Pancreas (tissue), 10 donors: ENCODE measurements at regions not wholly inside any gene's neighbourhood (a gene's known extent, or its start where the extent isn't known, plus 50 kb on each side); places are given as distances from the start of the nearest gene placed in this dataset.

ENCODE experiments used
- ATAC-seq, 4 donors: fragments of 200-7000 bp; cut with Tn5 transposase; one replicate each; pipeline versions ENCODE4 v1.8.0 to v1.9.1; 2020; ENCODE audit warnings: mild to moderate bottlenecking in 4 of 4, moderate library complexity in 4 of 4
- DNase-seq, 6 donors: peaks; one replicate each; pipeline ENCODE4 v3.0.0-alpha.2; 2020
- FAIRE-seq: peaks from 2 replicates; lab custom pipeline; 2012; peaks lifted over from hg19 to GRCh38; lab: Jason Lieb, UNC
- H3K27ac ChIP-seq, 4 donors: fragments of 200-600 bp; sonication (generic); 1 replicate in 3 of 4; 2 replicates in 1 of 4; pipeline versions ENCODE4 v1.5.0 to v1.8.0; 2020
- H3K27me3 ChIP-seq, 4 donors: fragments of 200-600 bp; one replicate each; pipeline ENCODE4 v1.8.0; 2021
- H3K36me3 ChIP-seq, 3 donors: fragments of 200-600 bp; sonication (generic) in 1 of 3; one replicate each; pipeline versions ENCODE4 v1.5.0 to v1.8.0; 2020 to 2021
- H3K4me1 ChIP-seq, 3 donors: fragments of 200-600 bp; one replicate each; pipeline ENCODE4 v1.8.0; 2021
- H3K4me3 ChIP-seq, 4 donors: fragments of 200-600 bp; sonication (generic) in 2 of 4; one replicate each; pipeline versions ENCODE4 v1.5.0 to v1.8.0; 2020 to 2021
- H3K9me3 ChIP-seq, 4 donors: fragments of 200-600 bp; one replicate each; pipeline ENCODE4 v1.8.0; 2021
- CTCF ChIP-seq, 4 donors: fragments of 200-600 bp; sonication (generic) in 3 of 4; IDR thresholded peaks; one replicate each; pipeline versions ENCODE4 v1.5.0 to v1.8.0; 2021; ENCODE audit warnings: antibody characterized with exemption in 4 of 4
- WGBS, 2 donors: extraction: QIAGEN DNeasy Blood & Tissue Kit; methylation state at CpG; one replicate each; pipeline ENCODE4 v1.1.7; 2013; 5-methylcytosine and 5-hydroxymethylcytosine counted together
- intact Hi-C, 3 donors: fragments of 100-400 bp; cut with DNase I; formaldehyde crosslinking; loops; one replicate each; pipeline versions ENCODE4 v1.11.1 to v1.14.2; 2022
- donor health status: healthy with polysubstance abuse.
- donor health status: DM: no; HTN: no; CAD: no; lungs with moderate emphysema.
- donor health status: DM: no; HTN: no; CAD: no.
- donor health status: control.
- donor health status: control.
- donor health status: Bipolar disorder and iron deficiency.
- donor health status: DM: yes; HTN: yes; CAD: no.
- donor health status: DM: no; HTN: no; CAD: no.
- donor health status: DM: no; HTN: no; CAD: no.
- donor health status: DM: yes; HTN: yes; CAD: no.

GRCh38 chr14:58954052-58954451, 234.4 kb upstream of the DAAM1 start:
- TF ChIP-seq CTCF (IDR thresholded peaks at IDR 0.05) = no peak
- peaks cover 0 to 5% (median 3%) of the 10 kb centered on the region in 3 donors for H3K4me1 ChIP-seq
- FAIRE-seq (no peak), DNase-seq (no peak), ATAC-seq (no peak)
- H3K27ac ChIP-seq = no peak overlapping the region
- WGBS, 2 donors = 90 to 95% methylated on average over 1 of the region's 1 CpG
- H3K27me3 ChIP-seq = no peaks in the 10 kb centered on the region
- H3K36me3 ChIP-seq = no peaks in the 10 kb centered on the region
- intact Hi-C loops = no loop called here
- no peak overlapping the region for H3K4me3 ChIP-seq
- H3K9me3 ChIP-seq = no peaks in the 10 kb centered on the region

DNA sequence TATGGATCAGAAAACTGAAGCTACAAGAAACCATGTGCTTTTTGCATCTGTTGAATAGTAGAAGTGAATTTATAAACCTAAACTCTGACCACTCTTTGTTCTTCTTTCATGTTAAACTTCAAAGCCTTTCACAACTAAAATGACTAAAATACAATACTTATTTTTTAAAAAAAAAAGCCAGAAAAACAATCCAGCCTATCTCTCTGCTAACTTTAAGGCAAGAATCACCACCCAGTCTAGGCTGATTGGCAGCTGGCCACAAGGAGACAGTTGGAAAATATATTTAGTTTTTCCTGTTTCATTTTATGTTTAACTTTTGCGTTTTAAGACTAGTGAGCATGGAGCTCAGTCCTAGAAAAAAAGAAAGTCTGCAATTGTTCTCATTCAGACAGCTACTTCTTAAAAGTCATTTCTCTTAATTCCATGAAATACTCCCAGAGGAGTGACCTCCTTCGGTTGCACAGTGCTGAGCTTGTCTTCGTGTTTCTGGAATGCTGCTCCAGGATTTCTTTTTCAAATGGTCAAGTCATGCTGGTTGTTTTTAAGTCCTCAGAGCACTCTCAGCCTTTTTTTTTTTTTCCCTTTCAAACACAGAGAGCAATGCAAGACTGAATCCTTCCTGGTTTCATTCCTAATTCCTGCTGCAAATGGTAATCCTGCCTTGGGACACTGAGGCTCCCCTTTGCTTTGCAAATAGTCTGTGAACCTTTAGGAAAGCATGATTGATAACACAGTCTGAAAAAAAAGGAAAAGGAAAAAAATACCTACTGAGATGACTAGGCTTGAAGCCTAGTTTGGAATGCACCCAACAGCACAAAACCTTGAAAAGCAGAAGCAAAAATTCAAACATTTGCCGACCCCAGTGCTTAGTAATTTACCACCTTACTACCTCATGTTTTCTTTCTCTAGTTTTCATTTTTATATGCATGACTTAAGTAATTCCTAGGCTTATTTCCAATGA, 233.3 kb upstream of the DAAM1 start:
- H3K9me3 ChIP-seq = no peaks in the 10 kb centered on the region
- WGBS, 2 donors = 20 to 23% methylated on average over 4 of the region's 4 CpGs
- FAIRE-seq = no peak
- H3K4me1 ChIP-seq = peaks cover 0 to 5% (median 3%) of the 10 kb centered on the region in 3 donors
- peak in 1 of 4 donors; percentile 68 for ATAC-seq
- no peak for DNase-seq
- intact Hi-C loops = no loop called here
- H3K4me3 ChIP-seq = no peak overlapping the region
- no peaks in the 10 kb centered on the region for H3K36me3 ChIP-seq
- no peaks in the 10 kb centered on the region for H3K27me3 ChIP-seq
- TF ChIP-seq CTCF (IDR thresholded peaks at IDR 0.05) = no peak
- no peak overlapping the region for H3K27ac ChIP-seq

GRCh38 chr14:58961045-58961731, 227.3 kb upstream of the DAAM1 start:
- Histone ChIP-seq H3K4me3 (no peak overlapping the region), H3K27ac (no peak overlapping the region), H3K9me3 (no peaks in the 10 kb centered on the region), H3K36me3 (no peaks in the 10 kb centered on the region), H3K27me3 (no peaks in the 10 kb centered on the region), H3K4me1 (peaks cover 0 to 12% (median 8%) of the 10 kb centered on the region in 3 donors)
- ATAC-seq = no peak
- no peak for TF ChIP-seq CTCF (IDR thresholded peaks at IDR 0.05)
- DNase-seq = no peak
- WGBS, 2 donors = 83 to 88% methylated on average over 6 of the region's 6 CpGs
- FAIRE-seq = no peak
- intact Hi-C loops = no loop called here

DNA sequence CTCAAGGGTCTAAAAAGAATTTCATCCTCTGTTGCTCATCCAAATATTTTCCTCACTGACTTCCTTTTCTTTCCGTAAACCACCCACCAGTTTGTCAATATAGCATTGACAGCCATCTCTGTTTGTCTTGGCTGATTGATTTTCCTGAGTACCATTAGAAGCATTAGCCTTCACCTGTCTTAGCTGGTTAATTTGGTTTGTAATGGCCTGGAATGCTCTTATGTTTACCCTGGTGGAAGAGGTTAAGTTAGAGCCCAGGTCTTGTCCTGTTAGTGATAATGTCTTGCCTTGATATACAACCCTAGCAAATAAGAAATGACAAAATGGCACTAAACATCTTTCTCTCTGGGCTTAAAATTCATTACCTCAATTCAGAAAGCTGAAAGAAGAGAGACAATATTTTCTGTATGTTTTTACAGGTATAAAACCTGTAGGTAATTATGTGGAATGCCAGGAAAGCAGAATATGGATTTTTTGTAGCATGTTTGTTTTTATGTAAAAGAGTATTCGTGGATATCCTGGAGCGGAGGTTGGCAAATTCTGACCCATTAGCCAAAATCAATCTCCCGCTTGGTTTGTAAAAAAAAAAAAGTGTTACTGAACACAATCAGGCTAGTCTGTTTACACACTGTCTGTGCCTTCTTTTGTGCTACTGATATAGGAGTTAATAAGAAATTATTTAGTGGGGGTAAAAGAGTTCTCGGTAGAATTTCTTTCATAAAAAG, 224.4 kb upstream of the DAAM1 start:
- no peak overlapping the region for H3K27ac ChIP-seq
- WGBS, 2 donors = 11 to 18% methylated on average over 5 of the region's 5 CpGs
- intact Hi-C loops = no loop called here
- peak overlapping the region in 1 of 4 donors; percentile 3 for H3K4me3 ChIP-seq
- FAIRE-seq (no peak), DNase-seq (no peak), ATAC-seq (peak; percentile 38 to 67 (median 50))
- peaks cover 0 to 18% (median 16%) of the 10 kb centered on the region in 3 donors for H3K4me1 ChIP-seq
- H3K36me3 ChIP-seq = no peaks in the 10 kb centered on the region
- TF ChIP-seq CTCF (IDR thresholded peaks at IDR 0.05) = no peak
- H3K27me3 ChIP-seq = no peaks in the 10 kb centered on the region
- no peaks in the 10 kb centered on the region for H3K9me3 ChIP-seq
